ENCODE measurements at regions not wholly inside any gene's neighbourhood (a gene's known extent, or its start where the extent isn't known, plus 50 kb on each side); places are given as distances from the start of the nearest gene placed in this dataset.

DNA sequence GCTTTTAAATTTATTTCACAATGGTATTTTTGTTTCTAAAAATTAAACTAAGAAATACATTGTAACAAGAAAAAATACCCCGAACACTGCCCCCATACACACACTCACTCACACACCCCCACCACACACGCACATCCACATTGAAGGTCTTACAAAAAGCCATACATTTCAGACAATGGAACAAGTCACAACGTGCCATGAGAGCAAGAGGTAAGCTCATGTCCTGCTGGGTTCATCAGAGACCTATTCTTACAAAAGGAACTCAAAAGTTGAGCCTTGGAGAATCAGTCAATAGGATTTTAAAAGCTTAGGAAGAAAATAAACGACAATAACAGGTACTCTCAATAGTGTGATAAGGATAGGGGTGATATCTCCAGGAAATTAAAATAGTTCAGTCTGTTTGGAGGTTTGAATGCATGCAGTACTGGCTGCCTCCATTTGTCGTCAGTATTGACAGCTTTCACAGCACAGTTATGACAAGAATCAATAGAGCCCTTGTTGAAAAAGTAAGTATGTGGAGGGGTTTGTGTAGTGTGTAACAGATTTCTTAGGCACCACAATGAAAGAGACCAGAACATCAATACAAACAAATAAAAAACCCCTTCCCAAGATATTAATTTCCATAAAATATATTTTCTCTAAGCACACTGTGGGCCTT lies 1826.2 kb upstream of the CDH6 start:
- DNase-seq = no peak

- DNase-seq = no peak
These were observed 1842.3 kb upstream of the CDH6 start for GRCh38 chr5:29351170-29351569.

DNA sequence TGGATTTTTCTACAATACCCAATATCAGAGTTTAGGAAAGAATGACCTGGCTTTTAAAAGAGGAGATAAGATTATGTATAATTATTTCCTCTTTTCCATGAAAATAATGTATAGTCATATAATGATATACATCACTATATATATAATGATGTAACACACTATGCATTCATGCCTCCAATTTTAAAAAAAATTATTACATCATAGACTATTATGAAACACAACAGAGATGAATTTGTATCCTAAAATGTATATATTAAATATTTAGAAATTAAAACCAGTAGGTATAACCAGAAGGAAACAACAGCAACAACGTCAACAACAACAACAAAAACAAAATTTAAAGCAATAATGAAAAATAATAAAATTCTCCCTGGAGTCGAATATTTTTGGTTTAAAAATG lies 1856.5 kb upstream of the CDH6 start:
- DNase-seq = no peak

DNA sequence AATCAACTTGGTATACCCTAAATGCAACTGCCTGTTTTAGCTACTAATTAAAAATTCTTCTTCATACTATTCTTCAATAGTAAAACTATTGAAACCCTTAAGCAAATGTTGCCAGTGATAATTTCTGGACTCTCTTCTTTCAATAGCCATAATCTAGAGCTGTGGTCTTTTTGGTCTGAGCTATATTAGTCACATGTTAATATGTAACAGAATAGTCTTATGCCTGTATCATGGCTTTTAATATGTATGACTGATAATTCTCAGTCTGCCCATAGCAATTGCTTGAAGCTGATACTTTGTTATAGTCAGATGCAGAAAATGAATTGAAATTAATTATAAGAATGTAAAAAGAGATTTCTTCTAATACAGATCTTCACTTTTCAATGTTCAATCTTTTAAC lies 1871.9 kb upstream of the CDH6 start:
- DNase-seq = no peak

DNA sequence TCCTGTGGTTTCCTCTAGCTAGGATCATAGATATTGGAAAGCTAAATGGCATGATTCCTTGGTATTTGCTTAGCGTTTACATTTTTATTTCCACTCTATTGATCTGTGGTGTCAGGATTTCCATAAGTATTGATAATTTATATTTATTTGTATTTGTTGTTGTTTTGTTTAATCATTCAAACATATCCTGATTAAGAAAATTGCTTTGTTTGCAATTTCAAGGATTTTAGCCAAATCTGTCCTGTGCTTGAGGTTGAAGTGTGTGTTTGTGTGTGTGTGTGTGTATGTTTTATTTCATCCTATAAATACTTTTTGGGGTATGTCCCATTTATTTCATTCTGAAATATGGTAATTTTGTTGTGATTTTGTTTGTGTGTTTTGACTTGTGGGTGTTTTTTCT lies 1884.1 kb upstream of the CDH6 start:
- no peak for DNase-seq

DNA sequence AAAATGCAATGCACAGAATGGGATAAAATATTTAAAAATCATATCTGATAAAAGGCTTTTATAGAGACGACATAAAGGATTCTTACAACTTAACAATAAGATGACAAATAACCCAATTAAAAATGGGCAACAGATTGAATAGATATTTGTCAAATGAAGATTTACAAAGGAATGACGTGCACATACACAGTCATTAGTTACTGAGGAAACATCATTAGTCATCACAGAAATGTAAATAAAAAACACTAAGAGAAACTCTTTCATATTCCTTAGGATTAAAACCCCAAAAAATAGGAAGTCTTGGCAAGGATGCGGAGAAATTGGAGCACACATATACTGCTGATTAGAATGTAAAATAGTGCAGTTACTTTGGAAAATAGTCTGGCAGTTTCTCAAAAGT lies 1886.0 kb upstream of the CDH6 start:
- no peak for DNase-seq

GRCh38 chr5:29304545-29304944 lies 1888.9 kb upstream of the CDH6 start:
- DNase-seq = no peak

DNA sequence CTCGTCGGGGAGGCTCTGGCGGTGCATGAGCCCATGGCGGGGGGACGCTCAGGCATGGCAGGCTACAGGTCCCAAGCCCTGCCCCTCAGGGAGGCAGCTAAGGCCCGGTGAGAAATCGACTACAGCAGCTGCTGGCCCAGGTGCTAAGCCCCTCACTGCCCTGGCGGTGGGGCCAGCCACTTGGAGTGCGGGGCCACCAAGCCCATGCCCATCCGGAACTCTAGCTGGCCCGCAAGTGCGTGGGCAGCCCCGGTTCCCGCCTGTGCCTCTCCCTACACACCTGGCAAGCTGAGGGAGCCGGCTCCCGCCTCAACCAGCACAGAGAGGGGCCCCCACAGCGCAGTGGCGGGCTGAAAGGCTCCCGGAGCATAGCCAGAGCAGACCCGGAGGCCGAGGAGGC lies 1896.9 kb upstream of the CDH6 start:
- no peak for DNase-seq

GRCh38 chr5:29277642-29278041 lies 1915.8 kb upstream of the CDH6 start:
- no peak for DNase-seq

DNA sequence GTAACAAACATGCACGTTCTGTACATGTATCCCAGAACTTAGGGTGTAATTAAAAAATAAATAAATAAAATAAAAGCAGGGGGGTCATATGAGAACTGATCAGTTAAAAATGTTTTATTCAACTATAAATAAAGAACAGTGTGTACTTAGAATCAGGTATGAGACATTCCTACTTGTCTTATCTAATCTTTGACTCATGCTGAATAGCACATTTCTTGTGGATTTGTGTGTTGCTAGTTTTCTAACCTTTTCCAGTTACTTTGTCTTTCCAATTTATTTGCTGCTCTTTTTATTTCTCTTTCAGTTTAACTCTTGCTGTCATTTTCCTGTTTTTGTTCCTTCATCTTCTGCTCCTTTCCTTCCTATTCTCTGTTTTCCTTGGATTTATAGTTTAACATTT lies 1917.1 kb upstream of the CDH6 start:
- no peak for DNase-seq

DNA sequence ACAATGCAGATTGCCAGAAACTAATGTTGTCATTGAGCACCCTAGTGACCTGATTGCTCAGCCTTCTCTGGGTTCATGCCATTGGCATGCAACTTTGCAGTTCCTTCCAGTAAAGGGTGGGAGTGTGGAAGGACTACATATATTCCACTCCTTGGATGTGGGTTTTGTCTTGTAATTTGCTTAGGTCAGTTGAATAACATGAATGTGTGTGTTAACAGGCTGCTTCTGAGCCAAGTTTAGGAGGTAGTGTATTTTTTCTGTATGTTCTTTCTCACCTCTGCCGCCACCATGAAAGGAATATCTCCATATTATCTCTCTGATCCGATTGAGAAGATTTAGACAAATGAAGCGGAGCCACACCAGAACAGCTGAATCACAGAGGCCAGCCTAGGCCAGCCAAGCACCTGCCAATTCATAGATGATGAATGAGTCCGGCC lies 1929.6 kb upstream of the CDH6 start:
- no peak for DNase-seq

DNA sequence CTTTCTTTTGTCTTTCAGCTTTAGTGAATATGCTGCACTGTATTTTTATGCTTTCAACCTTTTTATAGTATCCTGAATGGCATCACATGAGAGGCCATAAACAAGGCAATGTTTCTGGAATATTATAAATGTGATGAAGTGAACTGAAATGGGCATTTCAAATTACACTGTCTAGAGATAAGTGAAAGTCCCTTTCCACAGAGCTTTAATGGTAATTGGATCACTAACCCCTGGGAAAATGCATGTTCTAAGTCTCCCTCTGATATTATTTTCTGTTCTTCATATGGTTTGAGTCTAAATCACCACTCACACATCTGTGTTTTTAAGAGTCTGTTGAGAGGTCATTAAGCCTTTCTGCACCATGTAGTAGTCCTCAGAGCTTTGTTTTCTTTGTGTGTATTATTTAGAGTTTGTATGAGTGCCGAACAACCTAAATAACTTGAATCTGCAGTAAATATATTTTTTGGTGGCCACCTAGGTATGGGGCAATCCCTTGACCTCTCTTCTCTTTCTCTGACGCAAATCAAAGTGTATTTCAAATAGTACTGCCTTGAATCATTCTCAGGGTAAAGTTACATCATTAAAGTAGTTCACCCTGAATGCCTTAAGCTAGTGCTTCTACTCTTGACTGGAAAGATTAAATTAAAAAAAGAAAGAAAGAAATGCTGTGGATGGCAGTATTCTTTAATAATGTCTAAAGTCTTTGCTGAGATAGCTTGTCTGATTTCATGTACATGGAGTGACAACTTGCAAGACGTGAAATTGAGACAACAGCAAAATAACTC lies 1931.0 kb upstream of the CDH6 start:
- no peak for DNase-seq

DNA sequence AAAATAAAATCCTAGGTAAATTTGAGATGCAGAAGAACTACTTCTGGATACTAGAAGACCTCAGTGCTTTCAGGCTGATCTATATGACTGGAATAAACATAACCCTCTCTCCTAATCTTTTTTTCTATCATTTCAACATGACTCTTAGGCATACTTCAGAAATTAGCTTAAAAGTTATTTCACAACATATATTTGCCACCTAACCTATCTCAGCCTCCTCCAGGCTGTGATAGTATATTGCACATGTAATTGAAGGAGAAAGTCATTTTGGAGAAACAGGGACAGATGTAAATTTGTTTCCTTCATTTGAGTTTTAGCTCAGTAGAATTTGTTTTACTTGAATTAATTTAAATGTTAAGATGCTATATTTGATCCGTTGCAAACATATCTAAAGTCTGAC lies 1932.3 kb upstream of the CDH6 start:
- DNase-seq = no peak

DNA sequence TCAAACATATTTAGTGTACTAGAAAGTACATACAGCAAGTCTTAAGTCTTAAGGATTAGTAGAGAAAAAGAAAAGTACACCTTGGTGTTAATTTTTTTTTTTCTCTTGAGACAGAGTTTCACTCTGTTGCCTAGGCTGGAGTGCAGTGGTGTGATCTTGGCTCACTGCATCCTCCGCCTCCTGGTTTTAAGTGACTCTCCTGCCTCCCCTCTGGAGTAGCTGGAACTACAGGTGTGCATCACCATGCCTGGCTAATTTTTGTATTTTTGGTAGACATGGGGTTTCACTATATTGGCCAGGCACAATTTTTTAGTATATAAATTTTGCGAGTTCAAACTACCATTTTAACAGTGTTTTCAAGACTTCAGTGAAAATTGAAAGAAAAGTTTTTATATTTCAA lies 1941.1 kb upstream of the CDH6 start:
- DNase-seq = no peak

GRCh38 chr5:29247346-29248028 lies 1946.0 kb upstream of the CDH6 start:
- DNase-seq = no peak

- no peak for DNase-seq
These were observed 1953.1 kb upstream of the CDH6 start for GRCh38 chr5:29240379-29240778.

DNA sequence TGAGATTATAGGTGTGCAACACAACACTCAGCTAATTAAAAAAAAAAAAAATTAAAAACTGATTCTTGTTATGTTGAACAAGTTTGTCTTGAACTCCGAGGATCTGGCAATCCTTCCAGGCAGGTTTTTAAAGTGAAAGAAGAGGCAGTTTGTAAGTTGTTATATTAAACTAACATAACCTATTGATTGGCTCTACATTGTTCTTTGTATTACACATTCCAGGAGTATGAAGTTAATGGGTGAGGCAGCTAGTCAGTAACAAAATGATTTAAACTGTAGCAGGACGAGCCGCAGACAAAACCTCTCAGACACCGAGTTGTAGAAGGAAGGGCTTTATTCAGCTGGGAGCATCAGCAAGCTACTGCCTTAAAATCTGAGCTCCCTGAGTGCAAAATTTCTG lies 1953.9 kb upstream of the CDH6 start:
- no peak for DNase-seq

DNA sequence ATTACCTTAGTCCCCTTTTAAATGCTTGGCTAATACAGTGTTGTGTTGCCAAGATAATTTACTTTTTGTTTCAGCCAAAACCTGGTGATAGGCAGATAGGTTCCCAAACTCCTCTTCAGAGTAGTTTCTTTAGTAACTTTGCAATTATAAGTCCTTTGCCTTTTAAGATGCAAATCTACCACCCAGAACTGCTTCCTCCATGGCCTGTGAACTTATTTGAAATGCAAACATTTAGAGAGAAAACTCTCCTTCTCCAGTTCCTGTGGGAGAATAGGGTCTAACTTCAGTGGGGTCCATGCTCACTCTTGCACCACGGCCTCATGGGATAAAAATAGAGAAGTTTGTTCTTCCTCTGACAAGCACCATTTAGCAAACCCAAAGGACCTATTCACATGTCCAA lies 1955.4 kb upstream of the CDH6 start:
- DNase-seq = no peak

GRCh38 chr5:29231154-29231553 lies 1962.3 kb upstream of the CDH6 start:
- DNase-seq = no peak

GRCh38 chr5:29230591-29230990 lies 1962.9 kb upstream of the CDH6 start:
- no peak for DNase-seq

- no peak for DNase-seq
These were observed 1964.0 kb upstream of the CDH6 start for GRCh38 chr5:29229461-29229860.

DNA sequence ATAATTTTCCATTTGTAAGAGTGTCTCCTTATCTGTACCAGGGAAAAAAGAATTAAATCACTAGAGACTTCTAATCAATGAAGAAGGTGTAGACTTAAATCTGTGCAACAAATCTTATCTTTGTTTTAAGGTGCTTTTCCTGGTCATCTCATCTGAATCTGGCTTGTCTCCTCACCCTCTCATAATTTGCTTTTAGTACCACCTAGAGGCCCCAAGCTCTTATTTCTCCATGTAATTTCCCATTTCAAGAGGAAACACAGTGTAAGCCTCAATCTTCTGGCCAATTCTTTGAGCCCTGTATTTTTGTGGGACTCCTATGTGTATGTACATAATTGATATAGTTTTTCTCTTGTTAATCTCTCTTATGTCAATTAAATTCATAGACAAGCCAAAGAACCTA lies 1975.3 kb upstream of the CDH6 start:
- no peak for DNase-seq

DNA sequence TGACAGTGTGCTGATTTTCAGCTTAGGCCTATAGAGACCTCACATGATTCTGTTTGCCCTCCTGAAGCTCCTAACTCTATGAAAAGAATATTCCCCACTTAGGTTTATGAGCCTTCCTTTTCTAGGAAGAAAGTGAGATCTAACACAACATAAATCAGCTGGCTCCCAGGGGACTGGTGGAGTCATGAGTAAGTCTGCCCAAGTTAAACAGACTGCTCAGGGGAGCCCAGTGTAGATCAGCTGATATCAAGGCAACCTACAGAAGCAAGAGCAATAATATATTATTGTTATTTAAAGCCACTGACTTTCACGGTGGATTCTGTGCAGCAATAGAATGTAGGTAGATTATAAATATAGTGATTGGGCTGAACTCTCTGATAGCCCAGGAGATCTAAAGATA lies 1978.6 kb upstream of the CDH6 start:
- DNase-seq = no peak

- DNase-seq = no peak
These were observed 1980.0 kb upstream of the CDH6 start for GRCh38 chr5:29213475-29213874.

Data from DMS 273 treated with DMSO at 0.1 percent for 48 hours (cell line).